Trophoblast cell (in vitro differentiated cells and primary cell): ENCODE measurements at regions not wholly inside any gene's neighbourhood (a gene's known extent, or its start where the extent isn't known, plus 50 kb on each side); places are given as distances from the start of the nearest gene placed in this dataset.

Experiments
- DNase-seq, 2 donors: peaks; one replicate each; pipeline ENCODE4 v3.0.0-alpha.2; 2016
- H2AFZ ChIP-seq: 2 replicates; pipeline ENCODE4 v1.6.1; 2013; ENCODE audit warnings: low read length, moderate library complexity, mild to moderate bottlenecking; ENCODE audit not compliant: insufficient read depth, poor library complexity
- H2AK5ac ChIP-seq: 2 replicates; pipeline ENCODE4 v1.6.1; 2013; ENCODE audit warnings: mild to moderate bottlenecking, low read length
- H2BK120ac ChIP-seq: 2 replicates; pipeline ENCODE4 v1.6.1; 2013; ENCODE audit warnings: low read length, mild to moderate bottlenecking, moderate library complexity; ENCODE audit not compliant: insufficient read depth, poor library complexity
- H2BK12ac ChIP-seq: 2 replicates; pipeline ENCODE4 v1.6.1; 2013; ENCODE audit warnings: mild to moderate bottlenecking, low read length, moderate library complexity
- H2BK5ac ChIP-seq: 2 replicates; pipeline ENCODE4 v1.6.1; 2013; ENCODE audit warnings: low read length, low read depth, moderate library complexity, mild to moderate bottlenecking; ENCODE audit not compliant: poor library complexity
- H3K14ac ChIP-seq: 2 replicates; pipeline ENCODE4 v1.6.1; 2013; ENCODE audit warnings: mild to moderate bottlenecking, low read length
- H3K18ac ChIP-seq: 2 replicates; pipeline ENCODE4 v1.6.1; 2013; ENCODE audit warnings: mild to moderate bottlenecking, low read length
- H3K23ac ChIP-seq: 2 replicates; pipeline ENCODE4 v1.6.1; 2013; ENCODE audit warnings: low read length
- H3K27ac ChIP-seq: 2 replicates; pipeline ENCODE4 v1.5.1; 2013; ENCODE audit warnings: low read depth, mild to moderate bottlenecking, inconsistent platforms, low read length, moderate library complexity
- H3K27me3 ChIP-seq: 2 replicates; pipeline ENCODE4 v1.6.1; 2013; ENCODE audit warnings: inconsistent platforms, mild to moderate bottlenecking, low read length, moderate library complexity; ENCODE audit not compliant: insufficient read depth
- H3K36me3 ChIP-seq, 2 experiments: 1 replicate in 1 of 2; 2 replicates in 1 of 2; pipeline ENCODE4 v1.6.1; 2013; ENCODE audit warnings: low read length in 2 of 2, mild to moderate bottlenecking in 2 of 2, moderate library complexity in 1 of 2; ENCODE audit not compliant: insufficient read depth in 2 of 2, control insufficient read depth in 1 of 2
- H3K4ac ChIP-seq: 2 replicates; pipeline ENCODE4 v1.6.1; 2013; ENCODE audit warnings: low read depth, mild to moderate bottlenecking, low read length, moderate library complexity
- H3K4me1 ChIP-seq, 2 experiments: 1 replicate in 1 of 2; 2 replicates in 1 of 2; pipeline ENCODE4 v1.6.1; 2013; ENCODE audit warnings: low read length in 2 of 2, mild to moderate bottlenecking in 2 of 2, moderate library complexity in 1 of 2; ENCODE audit not compliant: insufficient read depth in 2 of 2, control insufficient read depth in 1 of 2
- H3K4me2 ChIP-seq: 2 replicates; pipeline ENCODE4 v1.6.1; 2013; ENCODE audit warnings: inconsistent platforms, mild to moderate bottlenecking, low read length, moderate library complexity
- H3K4me3 ChIP-seq: 2 replicates; pipeline ENCODE4 v1.5.1; 2013; ENCODE audit warnings: mild to moderate bottlenecking, low read depth, low read length, inconsistent platforms
- H3K79me1 ChIP-seq: one replicate; pipeline ENCODE4 v1.6.1; 2013; ENCODE audit warnings: low read length
- H3K79me2 ChIP-seq: 2 replicates; pipeline ENCODE4 v1.6.1; 2013; ENCODE audit warnings: low read length, mild to moderate bottlenecking; ENCODE audit not compliant: control insufficient read depth, insufficient read depth, poor library complexity
- H3K9ac ChIP-seq: 2 replicates; pipeline ENCODE4 v1.6.1; 2013; ENCODE audit warnings: mild to moderate bottlenecking, low read length
- H3K9me3 ChIP-seq: 2 replicates; pipeline ENCODE4 v1.6.1; 2013; ENCODE audit warnings: low read depth, mild to moderate bottlenecking, control low read depth, inconsistent platforms, low read length; ENCODE audit not compliant: insufficient read depth
- H4K12ac ChIP-seq: 2 replicates; pipeline ENCODE4 v1.6.1; 2013; ENCODE audit warnings: low read depth, mild to moderate bottlenecking, low read length, moderate library complexity
- H4K8ac ChIP-seq: 2 replicates; pipeline ENCODE4 v1.6.1; 2013; ENCODE audit warnings: low read depth, mild to moderate bottlenecking, low read length, moderate library complexity
- H4K91ac ChIP-seq: one replicate; pipeline ENCODE4 v1.6.1; 2013; ENCODE audit warnings: low read depth, mild to moderate bottlenecking, low read length, moderate library complexity
- WGBS: extraction: QIAGEN DNeasy Blood & Tissue Kit; methylation state at CpG from one replicate; pipeline ENCODE4 v1.1.7; 2013; ENCODE audit warnings: missing lambda C conversion rate; ENCODE audit not compliant: insufficient read length, insufficient coverage; ENCODE audit errors: extremely low coverage; 5-methylcytosine and 5-hydroxymethylcytosine counted together

DNA sequence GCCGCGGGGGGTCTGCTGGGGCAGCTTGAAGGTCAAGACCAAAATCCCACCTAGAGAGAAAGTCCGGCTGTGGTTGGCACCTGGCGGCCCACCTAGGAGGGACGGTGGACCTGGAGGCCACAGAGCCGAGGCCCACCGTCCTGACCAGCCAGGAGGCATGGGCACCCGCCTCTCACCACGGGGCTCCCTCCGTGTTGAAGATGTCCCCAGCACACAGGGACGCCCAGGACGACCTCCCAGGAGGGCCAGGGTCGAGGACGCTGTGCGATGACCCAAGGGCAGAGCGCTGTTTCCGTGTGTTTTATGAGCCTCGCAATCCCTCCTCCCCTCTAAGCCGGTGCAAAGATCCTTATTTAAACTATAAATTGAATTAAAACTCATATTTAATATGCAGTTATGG lies 131.2 kb downstream of the C16orf95 start:
- Histone ChIP-seq H4K8ac (no peak overlapping the region), H2AFZ (no peak overlapping the region), H4K91ac (no peak overlapping the region), H2AK5ac (peak overlapping the region; percentile 85), H3K4ac (no peak overlapping the region), H2BK120ac (no peak overlapping the region), H3K14ac (no peak overlapping the region), H3K18ac (no peak overlapping the region), H3K36me3 (no peaks in the 10 kb centered on the region), H4K12ac (no peak overlapping the region), H3K27me3 (no peaks in the 10 kb centered on the region), H3K4me1 (no peaks in the 10 kb centered on the region), H3K27ac (no peak overlapping the region), H3K4me3 (no peak overlapping the region), H3K79me2 (no peaks in the 10 kb centered on the region), H2BK12ac (peak overlapping the region; percentile 18), H3K23ac (no peak overlapping the region), H3K9ac (no peak overlapping the region), H3K9me3 (peaks cover 19% of the 10 kb centered on the region), H2BK5ac (no peak overlapping the region), H3K79me1 (no peaks in the 10 kb centered on the region), H3K4me2 (no peak overlapping the region)
- DNase-seq, result no peak
- WGBS, result no CpG with 5 or more reads among the region's 19 CpGs

GRCh38 chr16:87186446-87186845 lies 130.7 kb downstream of the C16orf95 start:
- Histone ChIP-seq H4K12ac (no peak overlapping the region), H4K91ac (no peak overlapping the region), H3K36me3 (no peaks in the 10 kb centered on the region), H2BK120ac (no peak overlapping the region), H3K4me1 (no peaks in the 10 kb centered on the region), H2AFZ (no peak overlapping the region), H3K4ac (no peak overlapping the region), H3K18ac (no peak overlapping the region), H3K27ac (no peak overlapping the region), H3K23ac (no peak overlapping the region), H3K9ac (no peak overlapping the region), H3K79me1 (no peaks in the 10 kb centered on the region), H3K79me2 (no peaks in the 10 kb centered on the region), H3K9me3 (peaks cover 19% of the 10 kb centered on the region), H2AK5ac (no peak overlapping the region), H2BK12ac (no peak overlapping the region), H3K4me3 (no peak overlapping the region), H3K27me3 (no peaks in the 10 kb centered on the region), H4K8ac (no peak overlapping the region), H3K14ac (no peak overlapping the region), H2BK5ac (no peak overlapping the region), H3K4me2 (no peak overlapping the region)
- DNase-seq, result no peak
- WGBS, result no CpG with 5 or more reads among the region's 17 CpGs

DNA sequence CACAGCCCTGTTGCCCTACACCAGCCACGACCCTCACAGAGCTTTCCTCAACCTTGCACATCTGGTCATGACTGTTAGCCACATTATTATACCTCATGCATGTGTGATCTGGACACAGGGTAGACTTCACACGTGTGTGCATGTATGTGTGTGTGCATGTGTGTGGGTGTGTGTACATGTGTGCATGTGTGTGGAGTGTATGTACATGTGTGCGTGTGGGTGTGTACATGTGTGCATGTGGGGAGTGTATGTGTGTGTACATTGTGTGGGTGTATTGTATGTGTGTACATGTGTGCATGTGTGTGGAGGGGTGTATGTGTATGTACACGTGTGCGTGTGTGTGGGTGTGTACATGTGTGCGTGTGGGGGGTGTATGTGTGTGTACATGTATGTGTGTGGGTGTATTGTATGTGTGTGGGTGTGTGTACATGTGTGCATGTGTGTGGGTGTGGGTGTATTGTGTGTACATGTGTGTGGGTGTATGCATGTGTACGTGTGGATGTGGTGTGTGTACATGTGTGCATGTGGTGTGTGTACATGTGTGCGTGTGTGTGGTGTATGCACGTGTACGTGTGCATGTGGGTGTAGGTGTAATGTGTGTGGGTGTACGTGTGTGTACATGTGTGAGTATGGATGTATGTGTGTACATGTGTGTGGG lies 130.2 kb downstream of the C16orf95 start:
- Histone ChIP-seq H3K23ac (peak overlapping the region; percentile 80), H2AFZ (no peak overlapping the region), H3K79me2 (no peaks in the 10 kb centered on the region), H3K18ac (no peak overlapping the region), H2AK5ac (no peak overlapping the region), H3K36me3 (no peaks in the 10 kb centered on the region), H3K27me3 (no peaks in the 10 kb centered on the region), H4K8ac (no peak overlapping the region), H2BK12ac (no peak overlapping the region), H3K79me1 (no peaks in the 10 kb centered on the region), H3K4me2 (no peak overlapping the region), H3K9ac (no peak overlapping the region), H4K12ac (no peak overlapping the region), H3K4me3 (peak overlapping the region; percentile 57), H3K9me3 (peaks cover 19% of the 10 kb centered on the region), H3K14ac (no peak overlapping the region), H4K91ac (no peak overlapping the region), H2BK5ac (no peak overlapping the region), H3K27ac (no peak overlapping the region), H2BK120ac (no peak overlapping the region), H3K4ac (no peak overlapping the region), H3K4me1 (no peaks in the 10 kb centered on the region)
- DNase-seq, result no peak
- WGBS, result no CpG with 5 or more reads among the region's 11 CpGs

DNA sequence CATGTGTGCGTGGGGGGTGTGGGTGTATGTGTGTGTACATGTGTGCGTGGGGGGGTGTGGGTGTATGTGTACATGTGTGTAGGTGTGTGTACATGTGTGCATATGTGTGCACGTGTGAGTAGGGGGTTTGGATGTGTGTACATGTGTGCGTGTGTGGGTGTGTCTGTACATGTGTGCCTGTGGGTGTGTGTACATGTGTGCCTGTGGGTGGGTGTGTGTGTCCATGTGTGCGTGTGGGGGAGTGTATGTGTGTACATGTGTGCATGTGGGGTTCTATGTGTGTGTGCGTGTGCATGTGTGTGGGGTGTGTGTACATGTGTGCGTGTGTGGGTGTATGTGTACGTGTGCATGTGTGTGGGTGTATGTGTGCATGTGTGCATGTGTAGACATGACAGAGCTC lies 129.1 kb downstream of the C16orf95 start:
- no peak overlapping the region for H2BK5ac ChIP-seq
- H3K9me3 ChIP-seq, result peaks cover 19% of the 10 kb centered on the region
- WGBS, result no CpG with 5 or more reads among the region's 8 CpGs
- no peaks in the 10 kb centered on the region for H3K36me3 ChIP-seq
- H3K9ac ChIP-seq, result peak overlapping the region; percentile 11
- H2BK12ac ChIP-seq, result no peak overlapping the region
- H2AK5ac ChIP-seq, result no peak overlapping the region
- no peak overlapping the region for H3K18ac ChIP-seq
- H3K4me3 ChIP-seq, result peak overlapping the region; percentile 57
- no peak overlapping the region for H4K12ac ChIP-seq
- no peak overlapping the region for H3K4me2 ChIP-seq
- H3K79me2 ChIP-seq, result no peaks in the 10 kb centered on the region
- H3K14ac ChIP-seq, result no peak overlapping the region
- peak overlapping the region; percentile 95 for H3K23ac ChIP-seq
- H3K27ac ChIP-seq, result no peak overlapping the region
- no peak overlapping the region for H4K91ac ChIP-seq
- DNase-seq, result no peak
- H3K27me3 ChIP-seq, result no peaks in the 10 kb centered on the region
- H4K8ac ChIP-seq, result no peak overlapping the region
- no peak overlapping the region for H2BK120ac ChIP-seq
- H3K79me1 ChIP-seq, result no peaks in the 10 kb centered on the region
- no peak overlapping the region for H3K4ac ChIP-seq
- no peak overlapping the region for H2AFZ ChIP-seq
- H3K4me1 ChIP-seq, result no peaks in the 10 kb centered on the region
